ENCODE measurements at regions not wholly inside any gene's neighbourhood (a gene's known extent, or its start where the extent isn't known, plus 50 kb on each side); places are given as distances from the start of the nearest gene placed in this dataset.

DNA sequence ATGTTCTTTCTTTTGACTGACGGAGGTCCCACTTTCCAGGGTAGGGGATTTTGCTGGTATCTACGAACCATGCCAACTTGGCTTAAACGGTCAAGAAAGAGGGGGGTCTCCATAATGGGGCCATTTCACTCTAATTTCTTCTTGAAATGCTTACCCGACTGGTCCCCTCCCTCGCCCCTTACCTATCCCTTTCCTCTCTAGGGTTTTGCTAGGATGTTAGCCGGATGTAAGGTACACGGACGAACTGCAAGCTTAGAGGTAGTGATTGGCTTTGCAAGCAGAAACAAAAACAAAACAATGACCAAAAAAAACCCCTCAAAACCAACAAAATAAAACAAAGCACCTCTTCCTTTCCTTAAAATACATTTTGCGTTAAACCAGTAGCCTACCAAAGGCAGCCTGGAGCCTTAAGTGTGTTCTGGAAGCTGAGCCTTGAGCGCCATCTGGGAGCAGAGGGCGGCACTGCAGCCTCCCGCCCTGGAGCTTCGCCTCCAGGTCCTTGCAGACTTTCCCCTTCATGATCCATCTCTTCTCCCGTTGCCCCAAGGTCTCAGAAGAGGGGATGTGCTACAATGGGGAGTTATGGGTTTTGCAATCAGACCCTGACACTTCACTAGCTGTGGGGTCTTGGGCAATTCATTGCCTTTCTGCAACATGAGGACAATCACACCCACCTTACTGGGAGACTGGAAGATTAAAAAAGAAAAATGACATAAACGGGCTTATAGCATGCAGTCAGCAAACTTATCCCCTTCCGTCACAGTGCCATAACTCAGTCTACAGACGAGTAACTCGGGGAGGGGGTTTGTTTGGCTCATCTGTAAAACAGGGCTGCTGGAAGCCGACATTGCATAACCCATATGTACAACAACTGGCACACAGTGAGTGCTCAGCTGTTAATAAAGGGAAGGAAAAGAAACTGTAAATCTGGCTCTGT lies 125.9 kb upstream of the RRN3 start:
- TF ChIP-seq, protein P1, sequence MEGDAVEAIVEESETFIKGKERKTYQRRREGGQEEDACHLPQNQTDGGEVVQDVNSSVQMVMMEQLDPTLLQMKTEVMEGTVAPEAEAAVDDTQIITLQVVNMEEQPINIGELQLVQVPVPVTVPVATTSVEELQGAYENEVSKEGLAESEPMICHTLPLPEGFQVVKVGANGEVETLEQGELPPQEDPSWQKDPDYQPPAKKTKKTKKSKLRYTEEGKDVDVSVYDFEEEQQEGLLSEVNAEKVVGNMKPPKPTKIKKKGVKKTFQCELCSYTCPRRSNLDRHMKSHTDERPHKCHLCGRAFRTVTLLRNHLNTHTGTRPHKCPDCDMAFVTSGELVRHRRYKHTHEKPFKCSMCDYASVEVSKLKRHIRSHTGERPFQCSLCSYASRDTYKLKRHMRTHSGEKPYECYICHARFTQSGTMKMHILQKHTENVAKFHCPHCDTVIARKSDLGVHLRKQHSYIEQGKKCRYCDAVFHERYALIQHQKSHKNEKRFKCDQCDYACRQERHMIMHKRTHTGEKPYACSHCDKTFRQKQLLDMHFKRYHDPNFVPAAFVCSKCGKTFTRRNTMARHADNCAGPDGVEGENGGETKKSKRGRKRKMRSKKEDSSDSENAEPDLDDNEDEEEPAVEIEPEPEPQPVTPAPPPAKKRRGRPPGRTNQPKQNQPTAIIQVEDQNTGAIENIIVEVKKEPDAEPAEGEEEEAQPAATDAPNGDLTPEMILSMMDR (IDR thresholded peaks at IDR 0.05): peak; percentile 57

All from LNCAP (cell line).